ENCODE measurements at regions not wholly inside any gene's neighbourhood (a gene's known extent, or its start where the extent isn't known, plus 50 kb on each side); places are given as distances from the start of the nearest gene placed in this dataset.

GRCh38 chr21:28200726-28201125 lies 792.0 kb downstream of the LTN1 start:
- Mint-ChIP-seq H3K27me3 (ENCODE audit: insufficient read depth, low read depth) (no peaks in the 10 kb centered on the region), H3K27ac (no peak overlapping the region), H3K36me3 (no peaks in the 10 kb centered on the region), H3K4me1 (no peaks in the 10 kb centered on the region), H3K9me3 (peaks cover 3% of the 10 kb centered on the region), H3K4me3 (no peak overlapping the region)
- no peak overlapping the region for H3K4me3 ChIP-seq
- TF ChIP-seq CTCF (IDR thresholded peaks at IDR 0.05) (no peak), EZH2phosphoT487 (IDR thresholded peaks at IDR 0.05) (no peak), EZH2 (IDR thresholded peaks at IDR 0.05) (no peak)
- H3K4me2 ChIP-seq = no peak overlapping the region
- no peaks in the 10 kb centered on the region for H3K36me3 ChIP-seq
- H3K9me3 ChIP-seq (ENCODE audit: low read depth) = no peaks in the 10 kb centered on the region
- H3K4me1 ChIP-seq = no peaks in the 10 kb centered on the region
- H3K79me2 ChIP-seq (ENCODE audit: low read depth) = no peaks in the 10 kb centered on the region
- H3K27me3 ChIP-seq = no peaks in the 10 kb centered on the region
- H3K27ac ChIP-seq = no peak overlapping the region
- H3F3A ChIP-seq (ENCODE audit: low read depth) = no peaks in the 10 kb centered on the region
- H4K20me1 ChIP-seq (ENCODE audit: low read depth) = no peaks in the 10 kb centered on the region
- no peak for DNase-seq (ENCODE audit: low spot score)
- no peak overlapping the region for H2AFZ ChIP-seq (replicated peaks)
- no peak overlapping the region for H3K9ac ChIP-seq

GRCh38 chr21:28196981-28197380 lies 795.7 kb downstream of the LTN1 start:
- H3K4me2 ChIP-seq = no peak overlapping the region
- no peak overlapping the region for H3K4me3 ChIP-seq
- Mint-ChIP-seq H3K4me3 (no peak overlapping the region), H3K36me3 (no peaks in the 10 kb centered on the region), H3K9me3 (peaks cover 20% of the 10 kb centered on the region), H3K27me3 (ENCODE audit: insufficient read depth, low read depth) (no peaks in the 10 kb centered on the region), H3K27ac (no peak overlapping the region), H3K4me1 (no peaks in the 10 kb centered on the region)
- no peaks in the 10 kb centered on the region for H3K79me2 ChIP-seq (ENCODE audit: low read depth)
- no peaks in the 10 kb centered on the region for H3K4me1 ChIP-seq
- no peaks in the 10 kb centered on the region for H3F3A ChIP-seq (ENCODE audit: low read depth)
- H3K27ac ChIP-seq = no peak overlapping the region
- DNase-seq (ENCODE audit: low spot score) = no peak
- H4K20me1 ChIP-seq (ENCODE audit: low read depth) = no peaks in the 10 kb centered on the region
- no peaks in the 10 kb centered on the region for H3K27me3 ChIP-seq
- no peak overlapping the region for H3K9ac ChIP-seq
- no peaks in the 10 kb centered on the region for H3K36me3 ChIP-seq
- H2AFZ ChIP-seq (replicated peaks) = no peak overlapping the region
- H3K9me3 ChIP-seq (ENCODE audit: low read depth) = no peaks in the 10 kb centered on the region
- no peak for TF ChIP-seq CTCF (IDR thresholded peaks at IDR 0.05)
- no peak for TF ChIP-seq EZH2 (IDR thresholded peaks at IDR 0.05)
- no peak for TF ChIP-seq EZH2phosphoT487 (IDR thresholded peaks at IDR 0.05)

- Mint-ChIP-seq H3K4me3 (no peak overlapping the region), H3K4me1 (no peaks in the 10 kb centered on the region), H3K27me3 (ENCODE audit: insufficient read depth, low read depth) (no peaks in the 10 kb centered on the region), H3K36me3 (no peaks in the 10 kb centered on the region), H3K27ac (no peak overlapping the region), H3K9me3 (peaks cover 20% of the 10 kb centered on the region)
- no peak overlapping the region for H2AFZ ChIP-seq (replicated peaks)
- no peaks in the 10 kb centered on the region for H3F3A ChIP-seq (ENCODE audit: low read depth)
- H3K9ac ChIP-seq = no peak overlapping the region
- DNase-seq (ENCODE audit: low spot score) = no peak
- H3K79me2 ChIP-seq (ENCODE audit: low read depth) = no peaks in the 10 kb centered on the region
- H4K20me1 ChIP-seq (ENCODE audit: low read depth) = no peaks in the 10 kb centered on the region
- H3K4me2 ChIP-seq = no peak overlapping the region
- no peaks in the 10 kb centered on the region for H3K27me3 ChIP-seq
- H3K36me3 ChIP-seq = no peaks in the 10 kb centered on the region
- H3K4me1 ChIP-seq = no peaks in the 10 kb centered on the region
- no peaks in the 10 kb centered on the region for H3K9me3 ChIP-seq (ENCODE audit: low read depth)
- H3K27ac ChIP-seq = no peak overlapping the region
- H3K4me3 ChIP-seq = no peak overlapping the region
- TF ChIP-seq CTCF (IDR thresholded peaks at IDR 0.05) (peak; percentile 17), EZH2phosphoT487 (IDR thresholded peaks at IDR 0.05) (no peak)
Measured at GRCh38 chr21:28193189-28193588, 799.5 kb downstream of the LTN1 start.

GRCh38 chr21:28186604-28187003 lies 806.1 kb downstream of the LTN1 start:
- Histone ChIP-seq H3K9ac (no peak overlapping the region), H3K4me1 (no peaks in the 10 kb centered on the region), H3K36me3 (no peaks in the 10 kb centered on the region), H3K4me2 (no peak overlapping the region), H3K27me3 (no peaks in the 10 kb centered on the region), H2AFZ (replicated peaks) (no peak overlapping the region), H3K79me2 (ENCODE audit: low read depth) (no peaks in the 10 kb centered on the region), H3K27ac (no peak overlapping the region), H3K9me3 (ENCODE audit: low read depth) (no peaks in the 10 kb centered on the region), H3F3A (ENCODE audit: low read depth) (no peaks in the 10 kb centered on the region), H3K4me3 (no peak overlapping the region), H4K20me1 (ENCODE audit: low read depth) (no peaks in the 10 kb centered on the region)
- DNase-seq (ENCODE audit: low spot score) = no peak
- H3K27ac Mint-ChIP-seq = no peak overlapping the region
- no peak for TF ChIP-seq EZH2phosphoT487 (IDR thresholded peaks at IDR 0.05)
- no peak for TF ChIP-seq EZH2 (IDR thresholded peaks at IDR 0.05)
- no peaks in the 10 kb centered on the region for H3K4me1 Mint-ChIP-seq
- H3K4me3 Mint-ChIP-seq = no peak overlapping the region
- H3K27me3 Mint-ChIP-seq (ENCODE audit: insufficient read depth, low read depth) = no peaks in the 10 kb centered on the region
- H3K9me3 Mint-ChIP-seq = peaks cover 6% of the 10 kb centered on the region
- no peaks in the 10 kb centered on the region for H3K36me3 Mint-ChIP-seq
